Kidney (tissue), 13 donors: ENCODE measurements at regions not wholly inside any gene's neighbourhood (a gene's known extent, or its start where the extent isn't known, plus 50 kb on each side); places are given as distances from the start of the nearest gene placed in this dataset.

Source experiments
- DNase-seq, 5 donors: peaks; one replicate each; pipeline ENCODE4 v3.0.0-alpha.2; 2013 to 2020
- FAIRE-seq: peaks from 2 replicates; lab custom pipeline; 2012; peaks lifted over from hg19 to GRCh38; lab: Jason Lieb, UNC
- H3K27ac ChIP-seq, 2 donors: one replicate each; pipeline ENCODE4 v1.7.0; 2013; ENCODE audit warnings: low read depth in 2 of 2, low read length in 2 of 2, inconsistent platforms in 1 of 2
- H3K27me3 ChIP-seq: one replicate; pipeline ENCODE4 v1.7.1; 2013; ENCODE audit warnings: low read length, inconsistent platforms; ENCODE audit not compliant: control insufficient read depth, insufficient read depth
- H3K36me3 ChIP-seq, 3 donors: one replicate each; pipeline versions ENCODE4 v1.7.0 to v1.7.1; 2013; ENCODE audit warnings: low read length in 3 of 3, control low read depth in 1 of 3, inconsistent platforms in 1 of 3; ENCODE audit not compliant: insufficient read depth in 3 of 3, control insufficient read depth in 2 of 3
- H3K4me1 ChIP-seq, 3 donors: one replicate each; pipeline versions ENCODE4 v1.7.0 to v1.7.1; 2013; ENCODE audit warnings: low read length in 3 of 3, inconsistent platforms in 1 of 3, low read depth in 1 of 3; ENCODE audit not compliant: control insufficient read depth in 2 of 3, insufficient read depth in 2 of 3
- H3K4me3 ChIP-seq, 3 donors: one replicate each; pipeline versions ENCODE4 v1.7.0 to v1.8.1; 2013; ENCODE audit warnings: low read length in 3 of 3, control low read depth in 1 of 3, inconsistent platforms in 1 of 3
- H3K9ac ChIP-seq, 3 donors: one replicate each; pipeline versions ENCODE4 v1.7.0 to v1.7.1; 2013; ENCODE audit warnings: low read length in 3 of 3, control low read depth in 1 of 3, inconsistent platforms in 1 of 3
- H3K9me3 ChIP-seq, 3 donors: one replicate each; pipeline versions ENCODE4 v1.7.0 to v1.7.1; 2013; ENCODE audit warnings: low read length in 3 of 3, control low read depth in 1 of 3, inconsistent platforms in 1 of 3; ENCODE audit not compliant: control insufficient read depth in 2 of 3, insufficient read depth in 1 of 3
- intact Hi-C: fragments of 100-400 bp; cut with DNase I; formaldehyde crosslinking; loops from one replicate; pipeline ENCODE4 v1.11.1; 2022
- TF ChIP-seq, protein P1 (sequence below): IDR thresholded peaks from 3 replicates; pipeline ENCODE4 v1.5.1; 2012; ENCODE audit warnings: mild to moderate bottlenecking, moderate library complexity, borderline replicate concordance; ENCODE audit not compliant: insufficient read depth; ENCODE audit errors: extremely low read depth
- donor health status: control.
- donor health status: control.
- donor health status: control.
- donor health status: control.
- donor health status: control.
- donor health status: DM: yes; HTN: yes; CAD: no.
- donor health status: Normal renal cell carcinoma (clear cell type).

DNA sequence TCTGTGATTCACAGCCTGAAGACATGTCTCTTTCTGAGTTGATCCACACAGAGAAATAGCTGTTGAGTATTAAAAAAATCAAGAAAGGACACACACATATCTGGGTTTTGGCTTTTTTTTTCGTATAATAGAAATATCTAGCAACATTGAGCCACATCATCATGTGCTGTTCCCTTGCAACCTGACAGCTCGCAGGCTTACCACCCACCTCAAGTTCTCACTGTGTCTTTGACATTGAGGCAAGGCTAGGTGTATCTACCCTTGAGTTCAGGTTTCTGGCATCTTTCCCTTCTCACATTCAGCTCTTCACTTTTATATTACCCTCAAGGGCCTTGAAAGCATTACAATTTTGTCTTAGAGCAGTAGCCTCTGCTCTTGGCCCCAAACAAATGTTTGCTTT lies 490.3 kb upstream of the KIRREL3 start:
- DNase-seq, result no peak
- H3K9me3 ChIP-seq, result peaks cover 0 to 9% (median 0%) of the 10 kb centered on the region in 3 donors
- H3K4me3 ChIP-seq, result no peak overlapping the region
- intact Hi-C loops, result no loop called here
- TF ChIP-seq, protein P1, sequence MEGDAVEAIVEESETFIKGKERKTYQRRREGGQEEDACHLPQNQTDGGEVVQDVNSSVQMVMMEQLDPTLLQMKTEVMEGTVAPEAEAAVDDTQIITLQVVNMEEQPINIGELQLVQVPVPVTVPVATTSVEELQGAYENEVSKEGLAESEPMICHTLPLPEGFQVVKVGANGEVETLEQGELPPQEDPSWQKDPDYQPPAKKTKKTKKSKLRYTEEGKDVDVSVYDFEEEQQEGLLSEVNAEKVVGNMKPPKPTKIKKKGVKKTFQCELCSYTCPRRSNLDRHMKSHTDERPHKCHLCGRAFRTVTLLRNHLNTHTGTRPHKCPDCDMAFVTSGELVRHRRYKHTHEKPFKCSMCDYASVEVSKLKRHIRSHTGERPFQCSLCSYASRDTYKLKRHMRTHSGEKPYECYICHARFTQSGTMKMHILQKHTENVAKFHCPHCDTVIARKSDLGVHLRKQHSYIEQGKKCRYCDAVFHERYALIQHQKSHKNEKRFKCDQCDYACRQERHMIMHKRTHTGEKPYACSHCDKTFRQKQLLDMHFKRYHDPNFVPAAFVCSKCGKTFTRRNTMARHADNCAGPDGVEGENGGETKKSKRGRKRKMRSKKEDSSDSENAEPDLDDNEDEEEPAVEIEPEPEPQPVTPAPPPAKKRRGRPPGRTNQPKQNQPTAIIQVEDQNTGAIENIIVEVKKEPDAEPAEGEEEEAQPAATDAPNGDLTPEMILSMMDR, result no peak
- FAIRE-seq, result no peak
- no peaks in the 10 kb centered on the region for H3K27me3 ChIP-seq
- H3K36me3 ChIP-seq, result no peaks in the 10 kb centered on the region
- no peak overlapping the region for H3K9ac ChIP-seq
- H3K4me1 ChIP-seq, result no peaks in the 10 kb centered on the region
- no peak overlapping the region for H3K27ac ChIP-seq

DNA sequence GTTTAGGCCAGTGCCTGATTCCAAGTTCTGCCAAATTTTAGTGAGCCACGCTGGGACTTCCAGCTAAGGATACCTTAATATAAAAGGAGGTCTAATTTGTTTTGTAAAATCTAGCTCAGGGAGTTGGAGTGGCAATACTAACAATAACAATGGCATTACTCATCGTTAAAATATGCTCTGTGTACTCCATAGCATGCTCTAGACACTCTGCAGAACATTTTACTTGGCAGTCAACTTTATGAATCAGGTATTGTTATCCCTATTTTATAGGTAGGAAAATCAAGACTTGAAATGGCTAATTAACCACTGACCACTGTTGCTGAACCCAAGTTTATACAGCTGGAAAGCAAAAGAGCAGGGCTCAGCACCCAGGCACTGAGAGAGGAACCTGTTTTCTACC lies 485.0 kb upstream of the KIRREL3 start:
- intact Hi-C loops, result no loop called here
- no peak for DNase-seq
- no peak overlapping the region for H3K27ac ChIP-seq
- H3K9ac ChIP-seq, result no peak overlapping the region
- no peak overlapping the region for H3K4me3 ChIP-seq
- no peak for FAIRE-seq
- H3K36me3 ChIP-seq, result no peaks in the 10 kb centered on the region
- H3K27me3 ChIP-seq, result no peaks in the 10 kb centered on the region
- H3K4me1 ChIP-seq, result no peaks in the 10 kb centered on the region
- TF ChIP-seq, protein P1, result no peak
- H3K9me3 ChIP-seq, result peaks cover 0 to under 1% (median 0%) of the 10 kb centered on the region in 3 donors

DNA sequence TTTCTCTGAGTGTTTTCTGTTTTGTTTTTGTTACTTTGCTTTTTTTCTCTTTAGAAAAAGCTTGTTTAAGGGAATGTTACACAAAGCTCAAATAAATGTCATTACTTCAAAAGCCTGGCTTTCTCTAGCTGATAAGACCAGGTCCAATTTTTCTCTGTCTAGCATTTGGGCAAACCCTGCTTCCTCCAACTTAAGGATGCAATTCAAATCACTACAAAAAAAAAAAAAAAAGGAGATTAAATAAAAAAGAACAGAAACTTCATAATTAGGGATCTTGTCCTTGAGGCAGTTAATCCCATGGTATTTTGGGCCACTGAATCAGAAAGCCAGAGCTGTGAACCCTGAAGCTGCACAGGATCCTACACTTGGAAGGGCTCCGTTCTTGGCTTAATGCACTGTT lies 480.8 kb upstream of the KIRREL3 start:
- no peaks in the 10 kb centered on the region for H3K36me3 ChIP-seq
- DNase-seq, result no peak
- H3K4me1 ChIP-seq, result no peaks in the 10 kb centered on the region
- no peak overlapping the region for H3K4me3 ChIP-seq
- H3K27me3 ChIP-seq, result no peaks in the 10 kb centered on the region
- TF ChIP-seq, protein P1, result no peak
- no peaks in the 10 kb centered on the region for H3K9me3 ChIP-seq
- H3K27ac ChIP-seq, result no peak overlapping the region
- no peak overlapping the region for H3K9ac ChIP-seq
- FAIRE-seq, result no peak
- intact Hi-C loops, result no loop called here

DNA sequence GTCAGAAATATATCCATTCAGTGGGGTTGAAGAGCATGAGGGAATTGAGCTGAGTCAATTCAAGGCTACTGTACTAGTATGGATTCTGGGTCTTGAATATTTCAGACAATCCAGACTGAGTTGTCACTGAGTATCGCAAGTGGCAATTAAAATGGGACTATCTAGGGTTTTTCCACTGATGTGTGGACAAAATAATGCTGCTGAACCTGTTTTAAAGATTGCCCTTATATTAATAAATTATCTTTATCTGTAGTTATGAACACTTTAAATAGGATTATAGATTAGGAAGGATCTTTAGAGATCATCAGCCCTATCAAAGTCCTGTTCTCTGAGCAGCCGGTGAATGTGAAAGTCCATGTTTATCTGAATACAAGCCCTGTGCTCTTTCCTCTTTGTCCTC lies 478.3 kb upstream of the KIRREL3 start:
- FAIRE-seq, result no peak
- no peak for DNase-seq

More for the DNA sequence above, 478.3 kb upstream of the KIRREL3 start:
- no peaks in the 10 kb centered on the region for H3K9me3 ChIP-seq
- H3K4me3 ChIP-seq, result no peak overlapping the region
- H3K4me1 ChIP-seq, result no peaks in the 10 kb centered on the region
- intact Hi-C loops, result no loop called here
- H3K27ac ChIP-seq, result no peak overlapping the region
- no peaks in the 10 kb centered on the region for H3K36me3 ChIP-seq
- no peak overlapping the region for H3K9ac ChIP-seq
- no peaks in the 10 kb centered on the region for H3K27me3 ChIP-seq
- TF ChIP-seq, protein P1, result no peak
